ENCODE measurements at regions not wholly inside any gene's neighbourhood (a gene's known extent, or its start where the extent isn't known, plus 50 kb on each side); places are given as distances from the start of the nearest gene placed in this dataset.

GRCh38 chr14:82661258-82661657 is 1127.6 kb upstream of the SEL1L start:
- no peak for DNase-seq
- TF ChIP-seq POLR2AphosphoS5 (IDR thresholded peaks at IDR 0.05) (no peak), POLR2A (IDR thresholded peaks at IDR 0.05) (no peak), CTCF (IDR thresholded peaks at IDR 0.05) (no peak), EP300 (IDR thresholded peaks at IDR 0.05; ENCODE audit: low read depth) (no peak)
- Histone ChIP-seq H3K4me1 (no peaks in the 10 kb centered on the region), H3K27me3 (no peaks in the 10 kb centered on the region), H3K27ac (no peak overlapping the region), H3K4me3 (no peak overlapping the region), H3K36me3 (no peaks in the 10 kb centered on the region), H3K9me3 (no peaks in the 10 kb centered on the region)
- in situ Hi-C loops (cut with MboI; ENCODE audit: low pct_ligation_motif_present in 1 of 4, low pct_unique_long_range_greater_than_20kb in 1 of 4, low sequenced_read_pairs in 3 of 4) (no loop called here), intact Hi-C loops (cut with DNase I; ENCODE audit: low total_unique reads) (no loop called here)
- 60 to 69% methylated on average over 2 of the region's 2 CpGs for WGBS, 2 donors (ENCODE audit: low coverage in 1 of 2)

DNA sequence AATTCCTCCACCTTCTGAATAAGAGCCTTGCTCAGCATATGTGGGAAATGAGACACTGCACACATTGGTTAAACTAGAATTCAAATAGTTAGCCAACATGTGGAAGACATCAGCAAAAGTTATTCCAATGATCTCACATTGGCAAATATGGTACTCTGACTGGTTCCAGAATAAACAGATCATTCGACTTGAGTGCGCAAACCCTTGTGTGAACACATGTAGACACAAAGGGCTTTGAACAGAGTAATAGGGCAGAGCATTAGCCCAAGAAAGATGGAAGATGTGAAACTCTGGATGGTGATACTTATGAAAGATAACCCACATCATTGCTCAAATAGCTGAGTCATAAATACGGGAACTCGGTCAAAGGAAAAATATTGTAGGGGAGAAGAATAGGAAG is 1133.4 kb upstream of the SEL1L start:
- 71 to 78% methylated on average over 2 to 4 of the region's 4 CpGs for WGBS, 2 donors (ENCODE audit: low coverage in 1 of 2)
- no peaks in the 10 kb centered on the region for H3K27me3 ChIP-seq
- H3K36me3 ChIP-seq = no peaks in the 10 kb centered on the region
- in situ Hi-C loops (cut with MboI; ENCODE audit: low pct_ligation_motif_present in 1 of 4, low pct_unique_long_range_greater_than_20kb in 1 of 4, low sequenced_read_pairs in 3 of 4) = no loop called here
- no peak overlapping the region for H3K27ac ChIP-seq
- no peaks in the 10 kb centered on the region for H3K4me1 ChIP-seq
- TF ChIP-seq CTCF (IDR thresholded peaks at IDR 0.05) = no peak
- no peak for TF ChIP-seq POLR2AphosphoS5 (IDR thresholded peaks at IDR 0.05)
- TF ChIP-seq EP300 (IDR thresholded peaks at IDR 0.05; ENCODE audit: low read depth) = no peak
- TF ChIP-seq POLR2A (IDR thresholded peaks at IDR 0.05) = no peak
- intact Hi-C loops (cut with DNase I; ENCODE audit: low total_unique reads) = no loop called here
- DNase-seq = no peak
- no peak overlapping the region for H3K4me3 ChIP-seq
- H3K9me3 ChIP-seq = no peaks in the 10 kb centered on the region

- in situ Hi-C loops (cut with MboI; ENCODE audit: low pct_ligation_motif_present in 1 of 4, low pct_unique_long_range_greater_than_20kb in 1 of 4, low sequenced_read_pairs in 3 of 4) (no loop called here), intact Hi-C loops (cut with DNase I; ENCODE audit: low total_unique reads) (no loop called here)
- no peaks in the 10 kb centered on the region for H3K36me3 ChIP-seq
- H3K9me3 ChIP-seq = no peaks in the 10 kb centered on the region
- no peaks in the 10 kb centered on the region for H3K27me3 ChIP-seq
- H3K4me1 ChIP-seq = no peaks in the 10 kb centered on the region
- no peak for DNase-seq
- WGBS, 2 donors (ENCODE audit: low coverage in 1 of 2) = 34 to 39% methylated on average over 4 of the region's 4 CpGs
- H3K27ac ChIP-seq = no peak overlapping the region
- no peak for TF ChIP-seq POLR2A (IDR thresholded peaks at IDR 0.05)
- TF ChIP-seq CTCF (IDR thresholded peaks at IDR 0.05) = no peak
- TF ChIP-seq EP300 (IDR thresholded peaks at IDR 0.05; ENCODE audit: low read depth) = no peak
- no peak for TF ChIP-seq POLR2AphosphoS5 (IDR thresholded peaks at IDR 0.05)
- no peak overlapping the region for H3K4me3 ChIP-seq
Observed at GRCh38 chr14:82667501-82667900, 1133.8 kb upstream of the SEL1L start.

GRCh38 chr14:82676403-82676802 is 1142.8 kb upstream of the SEL1L start:
- H3K9me3 ChIP-seq = no peaks in the 10 kb centered on the region
- H3K36me3 ChIP-seq = no peaks in the 10 kb centered on the region
- H3K4me1 ChIP-seq = no peaks in the 10 kb centered on the region
- intact Hi-C loops (cut with DNase I; ENCODE audit: low total_unique reads) (no loop called here), in situ Hi-C loops (cut with MboI; ENCODE audit: low pct_ligation_motif_present in 1 of 4, low pct_unique_long_range_greater_than_20kb in 1 of 4, low sequenced_read_pairs in 3 of 4) (no loop called here)
- H3K27ac ChIP-seq = no peak overlapping the region
- WGBS, 2 donors (ENCODE audit: low coverage in 1 of 2) = 56 to 85% methylated on average over 1 to 2 of the region's 2 CpGs
- DNase-seq = no peak
- H3K27me3 ChIP-seq = no peaks in the 10 kb centered on the region
- no peak overlapping the region for H3K4me3 ChIP-seq
- no peak for TF ChIP-seq EP300 (IDR thresholded peaks at IDR 0.05; ENCODE audit: low read depth)
- no peak for TF ChIP-seq POLR2A (IDR thresholded peaks at IDR 0.05)
- no peak for TF ChIP-seq CTCF (IDR thresholded peaks at IDR 0.05)
- no peak for TF ChIP-seq POLR2AphosphoS5 (IDR thresholded peaks at IDR 0.05)

Measured in transverse colon (tissue), 4 donors.